H9 (cell line): ENCODE measurements at regions not wholly inside any gene's neighbourhood (a gene's known extent, or its start where the extent isn't known, plus 50 kb on each side); places are given as distances from the start of the nearest gene placed in this dataset.

Experiments
- DNase-seq: peaks from one replicate; pipeline ENCODE4 v3.0.0-alpha.2; 2017
- H2AFZ ChIP-seq: one replicate; pipeline ENCODE4 v1.6.1; 2013; ENCODE audit warnings: mild to moderate bottlenecking, low read length, control low read depth, moderate library complexity
- H2AK5ac ChIP-seq: 2 replicates; pipeline ENCODE4 v1.6.1; 2013; ENCODE audit warnings: low read length, control low read depth, mixed read lengths; ENCODE audit not compliant: insufficient read length
- H2BK120ac ChIP-seq: one replicate; pipeline ENCODE4 v1.6.1; 2013; ENCODE audit warnings: low read depth, mild to moderate bottlenecking, low read length, control low read depth, inconsistent platforms; ENCODE audit not compliant: poor library complexity, severe bottlenecking
- H2BK12ac ChIP-seq: 2 replicates; pipeline ENCODE4 v1.6.1; 2013; ENCODE audit warnings: low read length, control low read depth, mixed read lengths, low read depth; ENCODE audit not compliant: insufficient read length
- H2BK15ac ChIP-seq: 2 replicates; pipeline ENCODE4 v1.6.1; 2013; ENCODE audit warnings: low read depth, low read length, control low read depth
- H2BK20ac ChIP-seq: one replicate; pipeline ENCODE4 v1.6.1; 2013; ENCODE audit warnings: low read depth, mild to moderate bottlenecking, low read length, control low read depth, inconsistent platforms; ENCODE audit not compliant: poor library complexity, severe bottlenecking
- H2BK5ac ChIP-seq: 2 replicates; pipeline ENCODE4 v1.6.1; 2013; ENCODE audit warnings: low read length, control low read depth, mixed read lengths; ENCODE audit not compliant: insufficient read length
- H3K14ac ChIP-seq: 2 replicates; pipeline ENCODE4 v1.6.1; 2013; ENCODE audit warnings: low read length, control low read depth; ENCODE audit not compliant: insufficient read depth
- H3K18ac ChIP-seq: 2 replicates; pipeline ENCODE4 v1.6.1; 2013; ENCODE audit warnings: low read depth, mild to moderate bottlenecking, mixed read lengths, low read length, control low read depth; ENCODE audit not compliant: insufficient read length
- H3K23ac ChIP-seq: 2 replicates; pipeline ENCODE4 v1.6.1; 2013; ENCODE audit warnings: low read length, control low read depth, mixed read lengths, low read depth; ENCODE audit not compliant: insufficient read length
- H3K23me2 ChIP-seq: 2 replicates; pipeline ENCODE4 v1.6.1; 2013; ENCODE audit warnings: low read depth, mild to moderate bottlenecking, mixed read lengths, low read length, control low read depth; ENCODE audit not compliant: insufficient read length, poor library complexity, severe bottlenecking
- H3K27ac ChIP-seq: 2 replicates; pipeline ENCODE4 v1.5.1; 2013; ENCODE audit warnings: low read length, control low read depth, mixed read lengths, low read depth; ENCODE audit not compliant: insufficient read length
- H3K27me3 ChIP-seq: 2 replicates; pipeline ENCODE4 v1.6.1; 2013; ENCODE audit warnings: low read length, control low read depth, inconsistent platforms; ENCODE audit not compliant: insufficient read depth
- H3K4ac ChIP-seq: 2 replicates; pipeline ENCODE4 v1.6.1; 2013; ENCODE audit warnings: low read depth, mild to moderate bottlenecking, control low read depth, inconsistent platforms, low read length, moderate library complexity
- H3K4me1 ChIP-seq: 2 replicates; pipeline ENCODE4 v1.6.1; 2013; ENCODE audit warnings: low read length, control low read depth, inconsistent platforms; ENCODE audit not compliant: insufficient read depth
- H3K4me2 ChIP-seq: 2 replicates; pipeline ENCODE4 v1.6.1; 2013; ENCODE audit warnings: low read length, control low read depth, mixed read lengths; ENCODE audit not compliant: insufficient read length, insufficient read depth
- H3K56ac ChIP-seq: 2 replicates; pipeline ENCODE4 v1.6.1; 2013; ENCODE audit warnings: low read depth, mild to moderate bottlenecking, mixed read lengths, low read length, control low read depth; ENCODE audit not compliant: insufficient read length
- H3K79me1 ChIP-seq: 2 replicates; pipeline ENCODE4 v1.6.1; 2013; ENCODE audit warnings: low read depth, mild to moderate bottlenecking, moderate library complexity, low read length, control low read depth, inconsistent platforms; ENCODE audit not compliant: insufficient read depth, poor library complexity, severe bottlenecking
- H3K79me2 ChIP-seq: 2 replicates; pipeline ENCODE4 v1.6.1; 2013; ENCODE audit warnings: low read length, control low read depth, inconsistent platforms; ENCODE audit not compliant: insufficient read depth
- H3K9ac ChIP-seq: 2 replicates; pipeline ENCODE4 v1.6.1; 2013; ENCODE audit warnings: low read length, control low read depth, mixed read lengths; ENCODE audit not compliant: insufficient read length; ENCODE audit errors: extremely low read depth
- H3K9me3 ChIP-seq: one replicate; pipeline ENCODE4 v1.6.1; 2013; ENCODE audit warnings: low read depth, low read length, inconsistent platforms; ENCODE audit not compliant: control insufficient read depth
- H3T11ph ChIP-seq: one replicate; pipeline ENCODE4 v1.6.1; 2013; ENCODE audit warnings: mild to moderate bottlenecking, low read length, control low read depth, inconsistent platforms
- H4K20me1 ChIP-seq: one replicate; pipeline ENCODE4 v1.6.1; 2013; ENCODE audit not compliant: control insufficient read depth, insufficient read length, insufficient read depth
- H4K5ac ChIP-seq: 2 replicates; pipeline ENCODE4 v1.6.1; 2013; ENCODE audit warnings: low read depth, mild to moderate bottlenecking, mixed read lengths, low read length, control low read depth; ENCODE audit not compliant: insufficient read length
- H4K8ac ChIP-seq: replicated peaks from 2 replicates; pipeline ENCODE4 v1.6.1; 2013; ENCODE audit warnings: low read length, control low read depth, mixed read lengths, low read depth; ENCODE audit not compliant: insufficient read length
- H4K91ac ChIP-seq: 2 replicates; pipeline ENCODE4 v1.6.1; 2013; ENCODE audit warnings: low read depth, mild to moderate bottlenecking, moderate library complexity, mixed read lengths, low read length, control low read depth; ENCODE audit not compliant: insufficient read length
- H3K27ac Mint-ChIP-seq, 3 experiments: 2 replicates in 2 of 3; 3 replicates in 1 of 3; pipeline ENCODE4 v1.8.0; 2020 to 2021; ENCODE audit warnings: mixed read lengths in 3 of 3, mild to moderate bottlenecking in 1 of 3, moderate library complexity in 1 of 3
- H3K27me3 Mint-ChIP-seq: 2 replicates; pipeline ENCODE4 v1.8.0; 2021; ENCODE audit warnings: low read depth, mild to moderate bottlenecking, moderate library complexity, mixed read lengths
- H3K36me3 Mint-ChIP-seq, 3 experiments: 2 replicates in 2 of 3; 3 replicates in 1 of 3; pipeline ENCODE4 v1.8.0; 2020 to 2021; ENCODE audit warnings: low read depth in 3 of 3, mixed read lengths in 3 of 3; ENCODE audit not compliant: insufficient read depth in 1 of 3
- H3K4me1 Mint-ChIP-seq, 2 experiments: 2 replicates each; pipeline ENCODE4 v1.8.0; 2020; ENCODE audit warnings: mixed read lengths in 2 of 2
- H3K4me3 Mint-ChIP-seq, 2 experiments: 2 replicates in 1 of 2; 3 replicates in 1 of 2; pipeline ENCODE4 v1.8.0; 2020 to 2021; ENCODE audit warnings: mild to moderate bottlenecking in 2 of 2, mixed read lengths in 2 of 2, moderate library complexity in 1 of 2
- H3K9me3 Mint-ChIP-seq, 2 experiments: 2 replicates in 1 of 2; 3 replicates in 1 of 2; pipeline ENCODE4 v1.8.0; 2020; ENCODE audit warnings: mild to moderate bottlenecking in 2 of 2, mixed read lengths in 2 of 2, moderate library complexity in 1 of 2
- CTCF ChIP-seq: fragments of 200-600 bp; sonication (generic); conservative IDR thresholded peaks from 3 replicates; pipeline ENCODE4 v1.8.0; 2021; ENCODE audit warnings: antibody characterized with exemption, mild to moderate bottlenecking
- WGBS: extraction: QIAGEN DNeasy Blood & Tissue Kit; methylation state at CpG from one replicate; pipeline ENCODE4 v1.1.7; 2013; ENCODE audit warnings: missing lambda C conversion rate, low lambda C conversion rate, mixed read lengths; ENCODE audit not compliant: insufficient read length; ENCODE audit errors: extremely low coverage; 5-methylcytosine and 5-hydroxymethylcytosine counted together

- no peak overlapping the region for H4K5ac ChIP-seq
- H3K23me2 ChIP-seq = no peaks in the 10 kb centered on the region
- no peak overlapping the region for H3K4me2 ChIP-seq
- H4K8ac ChIP-seq = no peak overlapping the region
- no peaks in the 10 kb centered on the region for H3K79me2 ChIP-seq
- DNase-seq = no peak
- no peak for TF ChIP-seq CTCF
- no peaks in the 10 kb centered on the region for H3K9me3 ChIP-seq
- no peak overlapping the region for H2BK20ac ChIP-seq
- no peaks in the 10 kb centered on the region for H4K20me1 ChIP-seq
- H2BK5ac ChIP-seq = no peak overlapping the region
- H3K4me1 Mint-ChIP-seq = peaks cover 0 to under 1% of the 10 kb centered on the region in 2 experiments; a peak in 2 of 4 replicates
- no peak overlapping the region for H2AFZ ChIP-seq
- no peak overlapping the region for H4K91ac ChIP-seq
- no peak overlapping the region for H3K18ac ChIP-seq
- no peak overlapping the region for H3K27ac ChIP-seq
- H2BK120ac ChIP-seq = no peak overlapping the region
- no peak overlapping the region for H3K27ac Mint-ChIP-seq
- H3K27me3 ChIP-seq = no peaks in the 10 kb centered on the region
- H3K23ac ChIP-seq = no peak overlapping the region
- H2AK5ac ChIP-seq = no peak overlapping the region
- no peak overlapping the region for H3T11ph ChIP-seq
- H3K9me3 Mint-ChIP-seq = peaks cover 6 to 8% of the 10 kb centered on the region in 2 experiments; a peak in 2 of 5 replicates
- peaks cover 3% of the 10 kb centered on the region; the same call in 1 of the 2 replicates for H3K27me3 Mint-ChIP-seq
- H2BK12ac ChIP-seq = no peak overlapping the region
- no peak overlapping the region for H3K56ac ChIP-seq
- H3K4me1 ChIP-seq = no peaks in the 10 kb centered on the region
- WGBS = no CpG with 5 or more reads among the region's 5 CpGs
- H3K14ac ChIP-seq = no peak overlapping the region
- no peaks in the 10 kb centered on the region for H3K36me3 Mint-ChIP-seq
- no peak overlapping the region for H3K4me3 Mint-ChIP-seq
- no peak overlapping the region for H3K4ac ChIP-seq
- no peak overlapping the region for H2BK15ac ChIP-seq
- no peak overlapping the region for H3K9ac ChIP-seq
- no peaks in the 10 kb centered on the region for H3K79me1 ChIP-seq
These were observed 60.6 kb upstream of the ADRA1B start for GRCh38 chr5:159855476-159856191.
